ENCODE measurements at regions not wholly inside any gene's neighbourhood (a gene's known extent, or its start where the extent isn't known, plus 50 kb on each side); places are given as distances from the start of the nearest gene placed in this dataset.

DNA sequence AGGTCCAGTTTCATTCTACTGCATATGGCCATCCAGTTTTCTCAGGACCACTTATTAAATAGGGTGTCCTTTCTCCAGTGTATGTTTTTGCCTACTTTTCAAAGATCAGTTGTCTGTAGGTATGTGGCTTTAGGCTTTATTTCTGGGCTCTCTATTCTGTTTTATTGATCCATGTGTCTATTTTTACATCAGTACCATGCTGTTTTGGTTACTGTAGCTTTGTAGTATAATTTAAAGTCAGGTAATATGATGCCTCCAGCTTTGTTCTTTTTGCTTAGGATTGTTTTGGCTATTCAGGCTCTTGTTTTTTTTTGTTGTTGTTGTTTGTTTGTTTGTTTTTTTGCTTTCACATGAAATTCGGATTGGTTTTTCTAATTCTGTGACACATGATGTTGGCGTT lies 124.4 kb upstream of the SLC35F3 start (continued):
- TF ChIP-seq, protein P1, sequence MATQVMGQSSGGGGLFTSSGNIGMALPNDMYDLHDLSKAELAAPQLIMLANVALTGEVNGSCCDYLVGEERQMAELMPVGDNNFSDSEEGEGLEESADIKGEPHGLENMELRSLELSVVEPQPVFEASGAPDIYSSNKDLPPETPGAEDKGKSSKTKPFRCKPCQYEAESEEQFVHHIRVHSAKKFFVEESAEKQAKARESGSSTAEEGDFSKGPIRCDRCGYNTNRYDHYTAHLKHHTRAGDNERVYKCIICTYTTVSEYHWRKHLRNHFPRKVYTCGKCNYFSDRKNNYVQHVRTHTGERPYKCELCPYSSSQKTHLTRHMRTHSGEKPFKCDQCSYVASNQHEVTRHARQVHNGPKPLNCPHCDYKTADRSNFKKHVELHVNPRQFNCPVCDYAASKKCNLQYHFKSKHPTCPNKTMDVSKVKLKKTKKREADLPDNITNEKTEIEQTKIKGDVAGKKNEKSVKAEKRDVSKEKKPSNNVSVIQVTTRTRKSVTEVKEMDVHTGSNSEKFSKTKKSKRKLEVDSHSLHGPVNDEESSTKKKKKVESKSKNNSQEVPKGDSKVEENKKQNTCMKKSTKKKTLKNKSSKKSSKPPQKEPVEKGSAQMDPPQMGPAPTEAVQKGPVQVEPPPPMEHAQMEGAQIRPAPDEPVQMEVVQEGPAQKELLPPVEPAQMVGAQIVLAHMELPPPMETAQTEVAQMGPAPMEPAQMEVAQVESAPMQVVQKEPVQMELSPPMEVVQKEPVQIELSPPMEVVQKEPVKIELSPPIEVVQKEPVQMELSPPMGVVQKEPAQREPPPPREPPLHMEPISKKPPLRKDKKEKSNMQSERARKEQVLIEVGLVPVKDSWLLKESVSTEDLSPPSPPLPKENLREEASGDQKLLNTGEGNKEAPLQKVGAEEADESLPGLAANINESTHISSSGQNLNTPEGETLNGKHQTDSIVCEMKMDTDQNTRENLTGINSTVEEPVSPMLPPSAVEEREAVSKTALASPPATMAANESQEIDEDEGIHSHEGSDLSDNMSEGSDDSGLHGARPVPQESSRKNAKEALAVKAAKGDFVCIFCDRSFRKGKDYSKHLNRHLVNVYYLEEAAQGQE (IDR thresholded peaks at IDR 0.05; ENCODE audit: unreplicated experiment), result no peak
- TF ChIP-seq EZH2 (IDR thresholded peaks at IDR 0.05; ENCODE audit: low read depth, unreplicated experiment) (no peak), ZNF331 (CRISPR knock-in tag; IDR thresholded peaks at IDR 0.05; ENCODE audit: low read depth) (no peak), CREB1 (CRISPR knock-in tag; IDR thresholded peaks at IDR 0.05; ENCODE audit: low read depth) (no peak)

DNA sequence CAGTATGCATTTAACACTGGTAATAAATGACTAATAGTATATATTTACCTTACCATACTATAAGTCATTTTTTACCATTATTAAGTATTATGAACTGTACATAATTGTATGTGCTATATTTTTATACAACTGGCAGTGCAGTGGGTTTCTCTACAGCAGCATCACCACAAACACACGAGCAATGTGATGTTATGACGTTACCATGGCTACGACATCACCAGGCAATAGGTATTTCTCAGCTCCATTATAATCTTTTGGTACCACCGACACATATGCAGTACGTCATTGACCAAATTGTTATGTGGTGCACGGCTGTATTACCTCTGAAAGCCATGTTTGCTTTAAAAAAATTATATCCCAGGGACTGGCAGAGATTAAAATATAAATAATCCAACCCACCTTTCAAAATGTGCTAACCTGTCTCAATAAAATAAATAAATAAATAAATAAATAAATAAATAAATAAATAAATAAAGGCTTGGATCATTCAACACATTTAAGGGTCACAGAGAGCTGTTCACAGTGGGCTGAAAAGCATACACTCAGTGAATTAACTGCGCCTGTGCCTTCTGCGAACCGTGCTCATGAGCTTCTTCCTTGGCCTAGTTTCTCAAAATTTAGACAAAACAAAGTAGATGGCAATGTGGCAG lies 121.4 kb upstream of the SLC35F3 start:
- Histone ChIP-seq H3K9me2 (ENCODE audit: insufficient read depth) (peaks cover 1% of the 10 kb centered on the region; the same call in 1 of the 2 replicates), H3K27ac (ENCODE audit: low read depth) (no peak overlapping the region)
- no peak overlapping the region for H3K4me3 Mint-ChIP-seq
- TF ChIP-seq, protein P2, sequence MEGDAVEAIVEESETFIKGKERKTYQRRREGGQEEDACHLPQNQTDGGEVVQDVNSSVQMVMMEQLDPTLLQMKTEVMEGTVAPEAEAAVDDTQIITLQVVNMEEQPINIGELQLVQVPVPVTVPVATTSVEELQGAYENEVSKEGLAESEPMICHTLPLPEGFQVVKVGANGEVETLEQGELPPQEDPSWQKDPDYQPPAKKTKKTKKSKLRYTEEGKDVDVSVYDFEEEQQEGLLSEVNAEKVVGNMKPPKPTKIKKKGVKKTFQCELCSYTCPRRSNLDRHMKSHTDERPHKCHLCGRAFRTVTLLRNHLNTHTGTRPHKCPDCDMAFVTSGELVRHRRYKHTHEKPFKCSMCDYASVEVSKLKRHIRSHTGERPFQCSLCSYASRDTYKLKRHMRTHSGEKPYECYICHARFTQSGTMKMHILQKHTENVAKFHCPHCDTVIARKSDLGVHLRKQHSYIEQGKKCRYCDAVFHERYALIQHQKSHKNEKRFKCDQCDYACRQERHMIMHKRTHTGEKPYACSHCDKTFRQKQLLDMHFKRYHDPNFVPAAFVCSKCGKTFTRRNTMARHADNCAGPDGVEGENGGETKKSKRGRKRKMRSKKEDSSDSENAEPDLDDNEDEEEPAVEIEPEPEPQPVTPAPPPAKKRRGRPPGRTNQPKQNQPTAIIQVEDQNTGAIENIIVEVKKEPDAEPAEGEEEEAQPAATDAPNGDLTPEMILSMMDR (conservative IDR thresholded peaks at IDR 0.05; ENCODE audit: low read depth in 2 of 2), result no peak
- TF ChIP-seq JUNB (IDR thresholded peaks at IDR 0.05; ENCODE audit: unreplicated experiment) (no peak), EZH2phosphoT487 (IDR thresholded peaks at IDR 0.05; ENCODE audit: unreplicated experiment) (no peak), STAT1 (IDR thresholded peaks at IDR 0.05; ENCODE audit: unreplicated experiment) (no peak), NANOG (IDR thresholded peaks at IDR 0.05; ENCODE audit: borderline replicate concordance) (no peak)
- TF ChIP-seq, protein P1 (IDR thresholded peaks at IDR 0.05; ENCODE audit: unreplicated experiment), result no peak

More for the DNA sequence above, 121.4 kb upstream of the SLC35F3 start:
- Histone ChIP-seq H4K20me1 (replicated peaks; ENCODE audit: insufficient read depth) (no peaks in the 10 kb centered on the region), H3K4me2 (no peak overlapping the region), H3K4me3 (no peak overlapping the region), H2AFZ (peak overlapping the region; percentile 69; the same call in 1 of the 2 replicates), H3K79me2 (replicated peaks; ENCODE audit: insufficient read depth) (no peaks in the 10 kb centered on the region), H3K4me1 (ENCODE audit: insufficient read depth) (no peaks in the 10 kb centered on the region), H3F3A (replicated peaks; ENCODE audit: low read depth) (no peaks in the 10 kb centered on the region), H3K27me3 (ENCODE audit: insufficient read depth) (no peaks in the 10 kb centered on the region), H3K36me3 (ENCODE audit: insufficient read depth) (no peaks in the 10 kb centered on the region)
- DNase-seq (ENCODE audit: low spot score) (peak; percentile 7), ATAC-seq (no peak)
- Mint-ChIP-seq H3K27ac (no peak overlapping the region), H3K36me3 (ENCODE audit: low read depth) (peaks cover 4% of the 10 kb centered on the region; the same call in 1 of the 3 replicates), H3K27me3 (ENCODE audit: insufficient read depth, low read depth, poor library complexity) (no peaks in the 10 kb centered on the region), H3K4me1 (no peaks in the 10 kb centered on the region), H3K9me3 (peaks cover 16% of the 10 kb centered on the region)

Data from GM23338 (cell line).